GM23248 (cell line): ENCODE measurements at regions not wholly inside any gene's neighbourhood (a gene's known extent, or its start where the extent isn't known, plus 50 kb on each side); places are given as distances from the start of the nearest gene placed in this dataset.

Experiments
- EZH2 ChIP-seq: fragments of 200-600 bp; sonication (generic); IDR thresholded peaks from 2 replicates; pipeline ENCODE4 v1.6.1; 2018; ENCODE audit warnings: antibody characterized with exemption, mild to moderate bottlenecking; ENCODE audit not compliant: insufficient read depth, poor library complexity, severe bottlenecking
- EZH2phosphoT487 ChIP-seq: fragments of 200-600 bp; sonication (generic); IDR thresholded peaks from 2 replicates; pipeline ENCODE4 v1.6.1; 2018; ENCODE audit warnings: antibody characterized with exemption, moderate library complexity, mild to moderate bottlenecking, low read depth; ENCODE audit not compliant: insufficient read depth

GRCh38 chr3:104740874-104741379 is 625.8 kb upstream of the ALCAM start:
- TF ChIP-seq EZH2, result no peak
- TF ChIP-seq EZH2phosphoT487, result no peak
